Smooth muscle cell (in vitro differentiated cells): ENCODE measurements at regions not wholly inside any gene's neighbourhood (a gene's known extent, or its start where the extent isn't known, plus 50 kb on each side); places are given as distances from the start of the nearest gene placed in this dataset.

Experiments
- DNase-seq: peaks from one replicate; lab custom pipeline; 2025; ENCODE audit not compliant: unreplicated experiment; lab: John Stamatoyannopoulos, UW
- H2AFZ ChIP-seq: fragments of 200-600 bp; sonication (generic); 2 replicates; pipeline ENCODE4 v1.6.0; 2016; ENCODE audit warnings: antibody characterized with exemption, low read depth, mild to moderate bottlenecking
- H3F3A ChIP-seq: fragments of 200-600 bp; sonication (generic); 2 replicates; pipeline ENCODE4 v1.6.0; 2017; ENCODE audit warnings: antibody characterized with exemption, low read depth
- H3K27ac ChIP-seq: fragments of 200-600 bp; sonication (generic); 2 replicates; pipeline ENCODE4 v1.5.1; 2016; ENCODE audit warnings: low read depth, mild to moderate bottlenecking
- H3K27me3 ChIP-seq: fragments of 200-600 bp; sonication (generic); 2 replicates; pipeline ENCODE4 v1.6.1; 2016; ENCODE audit warnings: low read depth, mild to moderate bottlenecking
- H3K36me3 ChIP-seq: fragments of 200-600 bp; sonication (generic); 2 replicates; pipeline ENCODE4 v1.5.1; 2016; ENCODE audit warnings: low read depth
- H3K4me1 ChIP-seq: fragments of 200-600 bp; sonication (generic); 2 replicates; pipeline ENCODE4 v1.5.1; 2016; ENCODE audit warnings: low read depth
- H3K4me2 ChIP-seq: fragments of 200-600 bp; sonication (generic); 2 replicates; pipeline ENCODE4 v1.6.0; 2016; ENCODE audit warnings: mild to moderate bottlenecking
- H3K4me3 ChIP-seq: fragments of 200-600 bp; sonication (generic); 2 replicates; pipeline ENCODE4 v1.5.1; 2016; ENCODE audit warnings: mild to moderate bottlenecking
- H3K79me2 ChIP-seq: fragments of 200-600 bp; sonication (generic); 2 replicates; pipeline ENCODE4 v1.6.0; 2016; ENCODE audit warnings: low read depth, mild to moderate bottlenecking
- H3K9ac ChIP-seq: fragments of 200-600 bp; sonication (generic); 2 replicates; pipeline ENCODE4 v1.6.0; 2016; ENCODE audit warnings: low read depth
- H3K9me3 ChIP-seq: fragments of 200-600 bp; sonication (generic); replicated peaks from 2 replicates; pipeline ENCODE4 v1.5.1; 2016; ENCODE audit warnings: low read depth
- H4K20me1 ChIP-seq: fragments of 200-600 bp; sonication (generic); 2 replicates; pipeline ENCODE4 v1.6.0; 2016; ENCODE audit warnings: low read depth
- WGBS: methylation state at CpG from one replicate; pipeline ENCODE4 v1.1.7; 2016; ENCODE audit warnings: low lambda C conversion rate; 5-methylcytosine and 5-hydroxymethylcytosine counted together
- TF ChIP-seq, protein P1 (sequence below): fragments of 200-600 bp; sonication (generic); IDR thresholded peaks from 2 replicates; pipeline ENCODE4 v1.5.1; 2017; ENCODE audit warnings: borderline replicate concordance, mild to moderate bottlenecking, antibody characterized with exemption; ENCODE audit not compliant: insufficient read depth, poor library complexity, severe bottlenecking

DNA sequence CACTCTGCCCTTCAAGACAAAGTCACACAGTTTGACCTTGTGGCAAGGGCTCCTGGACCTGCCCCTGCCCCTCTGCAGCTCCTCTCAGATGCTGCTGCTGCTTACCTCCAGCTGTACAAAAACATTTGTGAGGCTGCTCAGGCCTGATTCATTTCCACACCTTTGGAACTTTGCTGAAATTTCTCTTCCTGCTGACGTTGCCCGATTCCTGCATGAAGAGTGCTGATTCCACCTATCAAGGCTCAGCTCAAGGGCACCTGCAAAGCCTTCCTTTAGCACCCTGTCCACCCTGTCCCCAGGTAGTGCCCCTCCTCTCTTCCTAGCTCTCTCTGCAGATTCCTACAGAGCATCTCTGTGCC lies 738.3 kb upstream of the HS6ST1 start:
- no peaks in the 10 kb centered on the region for H4K20me1 ChIP-seq
- DNase-seq = no peak
- no peaks in the 10 kb centered on the region for H3K4me1 ChIP-seq
- WGBS = 100% methylated on average over 2 of the region's 2 CpGs
- H3K4me3 ChIP-seq = no peak overlapping the region
- H3K4me2 ChIP-seq = no peak overlapping the region
- H3K9me3 ChIP-seq = no peaks in the 10 kb centered on the region
- no peak overlapping the region for H3K27ac ChIP-seq
- no peak overlapping the region for H3K9ac ChIP-seq
- H3F3A ChIP-seq = peaks cover 11% of the 10 kb centered on the region
- no peaks in the 10 kb centered on the region for H3K36me3 ChIP-seq
- no peaks in the 10 kb centered on the region for H3K79me2 ChIP-seq
- no peak overlapping the region for H2AFZ ChIP-seq
- no peaks in the 10 kb centered on the region for H3K27me3 ChIP-seq
- TF ChIP-seq, protein P1, sequence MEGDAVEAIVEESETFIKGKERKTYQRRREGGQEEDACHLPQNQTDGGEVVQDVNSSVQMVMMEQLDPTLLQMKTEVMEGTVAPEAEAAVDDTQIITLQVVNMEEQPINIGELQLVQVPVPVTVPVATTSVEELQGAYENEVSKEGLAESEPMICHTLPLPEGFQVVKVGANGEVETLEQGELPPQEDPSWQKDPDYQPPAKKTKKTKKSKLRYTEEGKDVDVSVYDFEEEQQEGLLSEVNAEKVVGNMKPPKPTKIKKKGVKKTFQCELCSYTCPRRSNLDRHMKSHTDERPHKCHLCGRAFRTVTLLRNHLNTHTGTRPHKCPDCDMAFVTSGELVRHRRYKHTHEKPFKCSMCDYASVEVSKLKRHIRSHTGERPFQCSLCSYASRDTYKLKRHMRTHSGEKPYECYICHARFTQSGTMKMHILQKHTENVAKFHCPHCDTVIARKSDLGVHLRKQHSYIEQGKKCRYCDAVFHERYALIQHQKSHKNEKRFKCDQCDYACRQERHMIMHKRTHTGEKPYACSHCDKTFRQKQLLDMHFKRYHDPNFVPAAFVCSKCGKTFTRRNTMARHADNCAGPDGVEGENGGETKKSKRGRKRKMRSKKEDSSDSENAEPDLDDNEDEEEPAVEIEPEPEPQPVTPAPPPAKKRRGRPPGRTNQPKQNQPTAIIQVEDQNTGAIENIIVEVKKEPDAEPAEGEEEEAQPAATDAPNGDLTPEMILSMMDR = no peak

DNA sequence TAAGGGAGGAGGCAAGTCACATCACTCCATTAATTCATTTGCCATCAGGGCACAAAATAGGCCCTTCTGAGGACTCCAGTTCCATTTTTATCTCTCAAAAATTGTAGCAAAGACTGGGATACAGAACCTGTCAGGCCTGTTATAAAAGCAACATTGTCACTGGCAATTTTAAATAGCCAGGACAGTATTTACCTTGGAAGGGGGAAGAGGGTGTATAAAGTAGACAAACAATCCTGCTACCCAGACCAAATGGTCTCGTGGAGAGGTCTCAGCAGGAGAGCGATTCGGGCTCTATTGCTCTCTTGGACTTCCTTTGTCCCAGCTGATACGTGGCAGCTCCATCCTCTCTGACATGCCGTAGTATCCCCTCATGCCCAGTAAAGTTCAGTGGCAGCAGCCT lies 740.3 kb upstream of the HS6ST1 start:
- WGBS = 99% methylated on average over 5 of the region's 5 CpGs
- no peak for DNase-seq
- TF ChIP-seq, protein P1 = no peak
- H3K4me2 ChIP-seq = no peak overlapping the region
- no peaks in the 10 kb centered on the region for H3K79me2 ChIP-seq
- no peak overlapping the region for H3K4me3 ChIP-seq
- H3K9me3 ChIP-seq = no peaks in the 10 kb centered on the region
- H3K9ac ChIP-seq = no peak overlapping the region
- no peaks in the 10 kb centered on the region for H4K20me1 ChIP-seq
- no peaks in the 10 kb centered on the region for H3K4me1 ChIP-seq
- H2AFZ ChIP-seq = no peak overlapping the region
- H3K36me3 ChIP-seq = no peaks in the 10 kb centered on the region
- no peaks in the 10 kb centered on the region for H3K27me3 ChIP-seq
- H3F3A ChIP-seq = peaks cover 22% of the 10 kb centered on the region
- H3K27ac ChIP-seq = peak overlapping the region; percentile 89

DNA sequence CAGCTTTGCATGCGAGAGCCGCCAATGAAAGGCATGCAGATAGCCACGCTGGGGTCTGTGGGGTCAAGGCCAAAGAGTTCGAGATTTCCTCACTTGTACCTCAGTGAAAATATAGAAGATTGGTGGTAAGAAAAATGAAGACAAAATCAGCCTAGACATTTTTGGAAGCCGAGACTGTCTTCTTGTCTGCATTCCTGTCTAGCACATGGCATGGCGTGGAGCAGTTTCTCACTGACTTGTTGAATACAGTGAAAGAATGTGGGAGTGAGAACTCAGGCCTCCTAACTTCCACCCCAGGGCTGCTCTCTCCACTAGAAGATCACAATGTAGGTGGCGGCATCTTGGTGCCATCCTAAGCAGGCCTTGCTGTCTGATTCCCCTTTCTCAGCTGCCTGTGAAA lies 740.8 kb upstream of the HS6ST1 start:
- Histone ChIP-seq H3K79me2 (no peaks in the 10 kb centered on the region), H3K4me1 (no peaks in the 10 kb centered on the region), H3K4me3 (no peak overlapping the region), H3K4me2 (peak overlapping the region; percentile 4), H3F3A (peaks cover 22% of the 10 kb centered on the region), H3K27ac (peak overlapping the region; percentile 89), H3K9me3 (no peaks in the 10 kb centered on the region), H3K9ac (no peak overlapping the region), H3K36me3 (no peaks in the 10 kb centered on the region), H4K20me1 (no peaks in the 10 kb centered on the region), H2AFZ (peak overlapping the region; percentile 68), H3K27me3 (no peaks in the 10 kb centered on the region)
- WGBS = 66% methylated on average over 7 of the region's 7 CpGs
- DNase-seq = no peak
- TF ChIP-seq, protein P1 = no peak

DNA sequence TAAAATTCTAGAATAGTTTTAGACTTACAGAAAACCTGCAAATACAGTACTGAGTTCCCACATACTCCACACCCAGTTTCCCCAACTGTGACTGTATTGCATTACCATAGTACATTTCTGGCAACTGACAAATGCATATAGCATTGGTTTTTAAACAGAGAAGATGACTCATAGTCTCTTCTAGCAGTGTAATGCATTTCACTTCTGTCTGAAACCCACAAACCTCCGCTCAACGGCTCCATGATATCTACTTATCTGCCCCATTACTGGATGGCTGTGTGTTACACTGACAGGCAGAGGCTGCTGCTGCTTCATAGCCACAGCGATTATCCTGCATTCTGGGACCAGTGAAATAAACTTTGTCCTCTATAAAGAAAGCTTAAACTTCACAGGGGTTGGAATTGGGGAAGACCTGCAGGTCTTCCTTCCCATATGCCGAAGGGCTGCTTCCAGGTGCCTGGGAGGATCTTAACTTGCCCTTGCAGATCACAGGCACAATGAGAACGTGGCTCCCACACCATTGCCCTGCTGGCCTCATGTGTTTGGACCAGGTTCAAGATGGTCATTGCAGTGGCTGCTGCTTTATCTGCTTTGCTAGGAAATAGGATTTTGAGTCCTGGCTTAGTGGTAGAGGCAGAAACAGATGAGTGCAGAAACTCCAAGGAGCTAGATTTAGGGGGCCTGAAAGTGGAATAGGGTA lies 742.6 kb upstream of the HS6ST1 start:
- Histone ChIP-seq H3K27ac (peak overlapping the region; percentile 89), H3K4me1 (no peaks in the 10 kb centered on the region), H3K27me3 (no peaks in the 10 kb centered on the region), H3K79me2 (no peaks in the 10 kb centered on the region), H4K20me1 (no peaks in the 10 kb centered on the region), H3K4me3 (no peak overlapping the region), H3F3A (peaks cover 22% of the 10 kb centered on the region), H2AFZ (no peak overlapping the region), H3K36me3 (no peaks in the 10 kb centered on the region), H3K9me3 (no peaks in the 10 kb centered on the region), H3K4me2 (peak overlapping the region; percentile 71), H3K9ac (peak overlapping the region; percentile 10)
- TF ChIP-seq, protein P1 = no peak
- no peak for DNase-seq
- WGBS = 6% methylated on average over 5 of the region's 5 CpGs
